Calu3 (cell line): ENCODE measurements at regions not wholly inside any gene's neighbourhood (a gene's known extent, or its start where the extent isn't known, plus 50 kb on each side); places are given as distances from the start of the nearest gene placed in this dataset.

Source experiments
- BruUV-seq: library from RNA; stranded (reverse); fragments of 400-500 nt; replicated peaks from 2 replicates; lab custom pipeline; 2021; lab: Mats Ljungman, UMichigan
- CTCF ChIA-PET: fragments of 300-600 bp; sonication (Branson Sonifier 250); formaldehyde crosslinking; loops from one replicate; lab custom pipeline; 2022; ENCODE audit warnings: antibody characterized with exemption; lab: Charles Lee
- DNase-seq: peaks from one replicate; pipeline ENCODE4 v3.0.0; 2022
- H3K27ac Mint-ChIP-seq: one replicate; pipeline ENCODE4 v1.8.0; 2022; ENCODE audit warnings: mixed read lengths; ENCODE audit not compliant: unreplicated experiment
- H3K27me3 Mint-ChIP-seq: one replicate; pipeline ENCODE4 v1.8.0; 2022; ENCODE audit warnings: mixed read lengths; ENCODE audit not compliant: unreplicated experiment
- H3K36me3 Mint-ChIP-seq: one replicate; pipeline ENCODE4 v1.8.0; 2022; ENCODE audit warnings: mild to moderate bottlenecking, moderate library complexity, mixed read lengths; ENCODE audit not compliant: insufficient read depth, unreplicated experiment
- H3K4me1 Mint-ChIP-seq: one replicate; pipeline ENCODE4 v1.8.0; 2022; ENCODE audit warnings: mild to moderate bottlenecking, low read depth, mixed read lengths; ENCODE audit not compliant: unreplicated experiment
- H3K4me3 Mint-ChIP-seq: one replicate; pipeline ENCODE4 v1.8.0; 2022; ENCODE audit warnings: mild to moderate bottlenecking, low read depth, moderate library complexity, mixed read lengths; ENCODE audit not compliant: unreplicated experiment
- H3K9me3 Mint-ChIP-seq: one replicate; pipeline ENCODE4 v1.8.0; 2022; ENCODE audit warnings: low read depth, mixed read lengths; ENCODE audit not compliant: unreplicated experiment
- intact Hi-C: fragments of 100-400 bp; cut with micrococcal nuclease; formaldehyde crosslinking; loops from one replicate; pipeline ENCODE4 v1.10.0; 2022; ENCODE audit not compliant: unreplicated experiment
- TF ChIP-seq, protein P1 (sequence below): fragments of 200-600 bp; IDR thresholded peaks from one replicate; pipeline ENCODE4 v1.8.0; 2022; ENCODE audit warnings: antibody characterized with exemption; ENCODE audit not compliant: unreplicated experiment

DNA sequence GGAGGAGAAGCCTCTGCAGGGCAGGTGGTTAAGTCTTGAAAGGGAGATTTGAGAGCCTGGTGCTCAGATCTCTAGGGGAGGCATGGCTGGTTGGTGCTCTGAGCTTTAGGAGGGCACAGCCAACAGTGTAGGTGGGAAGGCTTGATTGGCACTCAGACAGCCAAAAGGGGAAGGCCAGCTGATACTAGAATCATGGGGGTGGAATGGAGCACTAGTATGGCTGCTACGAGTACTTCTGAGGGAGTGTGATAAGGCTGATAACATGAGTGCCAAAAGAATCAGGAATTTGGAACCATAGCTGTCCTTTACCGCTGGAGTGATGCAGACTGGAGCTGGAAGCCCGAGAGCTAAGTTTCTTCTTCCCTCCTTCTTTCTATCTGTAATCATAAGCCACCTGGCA, 184.6 kb upstream of the TBC1D5 start:
- intact Hi-C loops: no loop called here
- BruUV-seq: no TSS peak
- CTCF ChIA-PET: no interaction called here
- peaks cover 3% of the 10 kb centered on the region for H3K9me3 Mint-ChIP-seq
- H3K27ac Mint-ChIP-seq: no peak overlapping the region
- no peaks in the 10 kb centered on the region for H3K27me3 Mint-ChIP-seq
- no peak for DNase-seq
- H3K4me1 Mint-ChIP-seq: no peaks in the 10 kb centered on the region
- no peak overlapping the region for H3K4me3 Mint-ChIP-seq
- no peaks in the 10 kb centered on the region for H3K36me3 Mint-ChIP-seq
- TF ChIP-seq, protein P1, sequence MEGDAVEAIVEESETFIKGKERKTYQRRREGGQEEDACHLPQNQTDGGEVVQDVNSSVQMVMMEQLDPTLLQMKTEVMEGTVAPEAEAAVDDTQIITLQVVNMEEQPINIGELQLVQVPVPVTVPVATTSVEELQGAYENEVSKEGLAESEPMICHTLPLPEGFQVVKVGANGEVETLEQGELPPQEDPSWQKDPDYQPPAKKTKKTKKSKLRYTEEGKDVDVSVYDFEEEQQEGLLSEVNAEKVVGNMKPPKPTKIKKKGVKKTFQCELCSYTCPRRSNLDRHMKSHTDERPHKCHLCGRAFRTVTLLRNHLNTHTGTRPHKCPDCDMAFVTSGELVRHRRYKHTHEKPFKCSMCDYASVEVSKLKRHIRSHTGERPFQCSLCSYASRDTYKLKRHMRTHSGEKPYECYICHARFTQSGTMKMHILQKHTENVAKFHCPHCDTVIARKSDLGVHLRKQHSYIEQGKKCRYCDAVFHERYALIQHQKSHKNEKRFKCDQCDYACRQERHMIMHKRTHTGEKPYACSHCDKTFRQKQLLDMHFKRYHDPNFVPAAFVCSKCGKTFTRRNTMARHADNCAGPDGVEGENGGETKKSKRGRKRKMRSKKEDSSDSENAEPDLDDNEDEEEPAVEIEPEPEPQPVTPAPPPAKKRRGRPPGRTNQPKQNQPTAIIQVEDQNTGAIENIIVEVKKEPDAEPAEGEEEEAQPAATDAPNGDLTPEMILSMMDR: no peak

DNA sequence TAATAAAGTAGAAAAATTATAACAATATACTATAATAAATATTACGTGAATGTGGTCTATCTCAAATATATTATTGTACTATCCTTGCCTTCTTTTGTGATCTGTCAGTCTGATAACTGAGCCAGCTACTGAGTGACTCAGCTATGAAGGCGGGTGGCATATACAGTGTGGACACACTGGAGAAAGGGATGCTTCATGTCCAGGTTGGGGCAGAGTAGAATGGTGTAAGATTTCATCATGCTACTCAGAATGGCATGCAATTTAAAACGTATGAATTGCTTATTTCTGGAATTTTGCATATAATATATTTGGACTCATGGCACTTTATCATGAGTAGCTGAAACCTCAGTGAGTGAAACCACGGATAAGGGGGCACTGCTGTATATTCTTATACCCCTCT, 172.9 kb upstream of the TBC1D5 start:
- DNase-seq: no peak
- Mint-ChIP-seq H3K9me3 (no peaks in the 10 kb centered on the region), H3K4me1 (no peaks in the 10 kb centered on the region), H3K4me3 (no peak overlapping the region), H3K27me3 (no peaks in the 10 kb centered on the region), H3K27ac (no peak overlapping the region), H3K36me3 (no peaks in the 10 kb centered on the region)
- BruUV-seq: no TSS peak
- CTCF ChIA-PET: interaction anchor here (0.6 kb wide), 1 partner anchor 451 kb away, joined by 5 read pairs; no protein-coding TSS in a partner anchor
- TF ChIP-seq, protein P1: no peak
- intact Hi-C loops: no loop called here

DNA sequence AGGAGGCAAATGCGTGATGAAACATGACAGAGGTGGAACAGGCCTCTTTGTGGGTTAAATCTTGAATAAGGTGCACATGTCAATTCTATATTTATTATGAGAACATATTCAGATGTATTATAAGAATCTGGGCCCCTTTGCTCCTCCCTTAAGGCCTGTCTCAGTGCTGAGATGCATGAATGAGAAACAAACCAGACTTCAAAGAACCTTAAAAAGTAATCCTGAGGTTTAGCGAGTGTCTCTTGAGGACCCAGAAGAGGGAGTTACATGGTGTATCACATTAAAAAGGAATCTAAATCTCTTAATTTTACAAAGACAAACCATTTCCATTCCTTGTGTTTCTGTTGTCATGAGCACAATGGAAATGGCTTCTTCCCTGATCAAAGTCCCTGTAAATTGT, 170.9 kb upstream of the TBC1D5 start:
- H3K27me3 Mint-ChIP-seq: no peaks in the 10 kb centered on the region
- no peak for DNase-seq
- H3K36me3 Mint-ChIP-seq: no peaks in the 10 kb centered on the region
- CTCF ChIA-PET: no interaction called here
- no peaks in the 10 kb centered on the region for H3K9me3 Mint-ChIP-seq
- TF ChIP-seq, protein P1: no peak
- intact Hi-C loops: no loop called here
- no peak overlapping the region for H3K4me3 Mint-ChIP-seq
- BruUV-seq: no TSS peak
- no peak overlapping the region for H3K27ac Mint-ChIP-seq
- H3K4me1 Mint-ChIP-seq: no peaks in the 10 kb centered on the region

DNA sequence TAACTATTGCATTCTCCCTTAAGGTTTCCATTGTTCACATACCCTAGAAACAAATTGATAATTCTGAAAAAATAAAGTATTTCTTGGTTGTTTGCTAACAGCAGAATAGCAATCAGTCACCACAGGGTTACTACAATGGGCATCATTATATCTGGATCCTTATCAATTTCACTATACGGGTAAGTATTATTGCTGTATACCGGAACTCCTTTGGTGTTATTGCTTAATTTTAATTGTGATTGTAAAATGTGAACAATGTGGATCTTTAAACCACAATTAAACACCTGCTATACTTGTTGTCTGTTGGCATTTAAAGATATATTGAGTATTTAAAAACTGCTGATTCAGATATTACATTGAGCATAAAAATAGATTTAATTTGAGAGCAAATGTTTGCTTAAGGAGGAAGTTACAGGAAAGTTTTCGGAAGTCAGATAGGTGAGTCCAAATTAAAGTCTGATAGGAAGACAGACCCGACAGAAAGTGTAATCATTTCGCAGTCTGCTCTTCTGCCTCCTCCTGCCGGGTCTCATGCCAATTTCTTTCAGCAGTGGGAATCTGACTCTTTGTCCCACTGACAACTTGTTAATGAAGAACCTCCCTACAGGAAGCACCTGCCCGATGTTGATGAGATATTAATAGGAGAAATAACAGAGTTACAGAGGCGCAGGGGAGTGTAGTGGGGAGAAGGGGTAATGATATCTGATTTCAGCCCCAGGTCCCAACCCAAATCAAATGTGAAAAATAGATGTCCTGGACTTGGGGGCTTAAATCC, 169.7 kb upstream of the TBC1D5 start:
- H3K36me3 Mint-ChIP-seq: no peaks in the 10 kb centered on the region
- H3K4me1 Mint-ChIP-seq: no peaks in the 10 kb centered on the region
- BruUV-seq: no TSS peak
- H3K4me3 Mint-ChIP-seq: no peak overlapping the region
- H3K27ac Mint-ChIP-seq: no peak overlapping the region
- DNase-seq: no peak
- no peaks in the 10 kb centered on the region for H3K9me3 Mint-ChIP-seq
- TF ChIP-seq, protein P1: no peak
- intact Hi-C loops: no loop called here
- CTCF ChIA-PET: no interaction called here
- no peaks in the 10 kb centered on the region for H3K27me3 Mint-ChIP-seq
